HG03066 (cell line): ENCODE measurements at regions not wholly inside any gene's neighbourhood (a gene's known extent, or its start where the extent isn't known, plus 50 kb on each side); places are given as distances from the start of the nearest gene placed in this dataset.
"Not testable (repeated sequence)": the region's sequence is repeated elsewhere in the genome, so short reads cannot be mapped to it uniquely, and the experiment has no call there.

ENCODE experiments used
- ATAC-seq: cut with Tn5 transposase; IDR thresholded peaks from one replicate; pipeline ENCODE4 v1.9.1; 2021; ENCODE audit warnings: low read depth; ENCODE audit not compliant: unreplicated experiment

- no peak for ATAC-seq
Measured at GRCh38 chr2:187775196-187775595, 221.0 kb upstream of the TFPI start.

GRCh38 chr2:187775651-187776050, 221.4 kb upstream of the TFPI start:
- no peak for ATAC-seq

GRCh38 chr2:187782301-187782700, 228.1 kb upstream of the TFPI start:
- ATAC-seq = no peak

GRCh38 chr2:187783446-187783845, 229.2 kb upstream of the TFPI start:
- no peak for ATAC-seq

GRCh38 chr2:187784138-187784537, 229.9 kb upstream of the TFPI start:
- ATAC-seq = not testable (repeated sequence)

- ATAC-seq = no peak
Measured at GRCh38 chr2:187799601-187800000, 245.4 kb upstream of the TFPI start.

GRCh38 chr2:187803816-187804215, 249.6 kb upstream of the TFPI start:
- no peak for ATAC-seq

GRCh38 chr2:187815113-187815512, 260.9 kb upstream of the TFPI start:
- ATAC-seq = no peak

- no peak for ATAC-seq
Measured at GRCh38 chr2:187819624-187820023, 265.4 kb upstream of the TFPI start.

- ATAC-seq = no peak
Measured at GRCh38 chr2:187825108-187825507, 270.9 kb upstream of the TFPI start.

- ATAC-seq = no peak
Measured at GRCh38 chr2:187826023-187826422, 271.8 kb upstream of the TFPI start.

GRCh38 chr2:187834787-187835186, 280.6 kb upstream of the TFPI start:
- ATAC-seq = no peak

GRCh38 chr2:187838690-187839089, 284.5 kb upstream of the TFPI start:
- ATAC-seq = no peak

- no peak for ATAC-seq
Measured at GRCh38 chr2:187842315-187842714, 288.1 kb upstream of the TFPI start.

- peak; percentile 66 for ATAC-seq
Measured at GRCh38 chr2:187842978-187843847, 289.0 kb upstream of the TFPI start.

GRCh38 chr2:187847245-187848208, 293.3 kb upstream of the TFPI start:
- ATAC-seq = no peak

GRCh38 chr2:187851955-187852561, 297.8 kb upstream of the TFPI start:
- no peak for ATAC-seq

- ATAC-seq = no peak
Measured at GRCh38 chr2:187853381-187853791, 299.2 kb upstream of the TFPI start.

- ATAC-seq = no peak
Measured at GRCh38 chr2:187854801-187855200, 300.6 kb upstream of the TFPI start.

- ATAC-seq = no peak
Measured at GRCh38 chr2:187855689-187856088, 301.5 kb upstream of the TFPI start.

GRCh38 chr2:187857826-187858225, 303.6 kb upstream of the TFPI start:
- no peak for ATAC-seq
